ENCODE measurements at regions not wholly inside any gene's neighbourhood (a gene's known extent, or its start where the extent isn't known, plus 50 kb on each side); places are given as distances from the start of the nearest gene placed in this dataset.

DNA sequence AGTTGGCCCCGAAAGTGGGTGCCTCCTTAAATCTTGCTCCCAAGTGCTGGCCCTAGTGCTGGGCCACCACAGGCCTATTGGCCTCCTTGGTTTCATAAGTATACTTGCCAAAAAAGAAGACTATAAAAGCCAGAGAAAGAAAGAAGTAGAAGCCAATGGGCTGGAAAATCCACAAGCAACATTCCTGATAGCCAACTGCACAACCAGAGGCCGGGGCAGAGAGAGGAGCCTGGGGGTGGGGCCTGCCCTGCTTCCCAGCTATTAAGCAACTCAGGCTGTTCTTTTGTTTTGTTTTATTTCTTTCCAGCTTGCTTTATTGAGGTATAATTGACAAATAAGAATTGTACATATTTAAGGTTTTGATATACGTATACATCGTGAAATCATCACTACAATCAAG is 177.2 kb upstream of the NTF3 start:
- Histone ChIP-seq H3K4me2 (ENCODE audit: low read length) (no peak overlapping the region), H3K9me3 (ENCODE audit: low read length) (no peaks in the 10 kb centered on the region), H3K4me1 (ENCODE audit: insufficient read depth, low read length, poor library complexity, severe bottlenecking) (no peaks in the 10 kb centered on the region), H4K20me1 (ENCODE audit: insufficient read depth, low read length) (no peaks in the 10 kb centered on the region), H3K4me3 (ENCODE audit: low read depth, low read length, poor library complexity, severe bottlenecking) (no peak overlapping the region), H3K79me2 (ENCODE audit: insufficient read depth, low read depth, low read length) (no peaks in the 10 kb centered on the region), H2AFZ (ENCODE audit: low read length) (no peak overlapping the region), H3K36me3 (ENCODE audit: insufficient read depth, low read length) (no peaks in the 10 kb centered on the region), H3K9me2 (ENCODE audit: insufficient read depth, low read length) (no peaks in the 10 kb centered on the region), H3K27ac (ENCODE audit: low read depth, low read length, poor library complexity, severe bottlenecking) (no peak overlapping the region)
- BruUV-seq (replicated peaks): no TSS peak
- intact Hi-C loops (cut with micrococcal nuclease; ENCODE audit: unreplicated experiment): no loop called here
- ChIA-PET CTCF (ENCODE audit: unreplicated experiment) (no interaction called here), POLR2A (no interaction called here)
- TF ChIP-seq EZH2phosphoT487 (IDR thresholded peaks at IDR 0.05; ENCODE audit: borderline replicate concordance, low read depth, low read length) (no peak), CTCF (conservative IDR thresholded peaks at IDR 0.05; ENCODE audit: low read length) (no peak)
- DNase-seq (ENCODE audit: low spot score): no peak

- intact Hi-C loops (cut with micrococcal nuclease; ENCODE audit: unreplicated experiment): no loop called here
- Histone ChIP-seq H4K20me1 (ENCODE audit: insufficient read depth, low read length) (no peaks in the 10 kb centered on the region), H3K36me3 (ENCODE audit: insufficient read depth, low read length) (no peaks in the 10 kb centered on the region), H3K79me2 (ENCODE audit: insufficient read depth, low read depth, low read length) (no peaks in the 10 kb centered on the region), H3K9me3 (ENCODE audit: low read length) (no peaks in the 10 kb centered on the region), H2AFZ (ENCODE audit: low read length) (no peak overlapping the region), H3K27ac (ENCODE audit: low read depth, low read length, poor library complexity, severe bottlenecking) (no peak overlapping the region), H3K4me2 (ENCODE audit: low read length) (no peak overlapping the region), H3K4me1 (ENCODE audit: insufficient read depth, low read length, poor library complexity, severe bottlenecking) (no peaks in the 10 kb centered on the region), H3K9me2 (ENCODE audit: insufficient read depth, low read length) (no peaks in the 10 kb centered on the region), H3K4me3 (ENCODE audit: low read depth, low read length, poor library complexity, severe bottlenecking) (no peak overlapping the region)
- POLR2A ChIA-PET: no interaction called here
- BruUV-seq (replicated peaks): no TSS peak
- no peak for DNase-seq (ENCODE audit: low spot score)
- CTCF ChIA-PET (ENCODE audit: unreplicated experiment): no interaction called here
- no peak for TF ChIP-seq EZH2phosphoT487 (IDR thresholded peaks at IDR 0.05; ENCODE audit: borderline replicate concordance, low read depth, low read length)
- TF ChIP-seq CTCF (conservative IDR thresholded peaks at IDR 0.05; ENCODE audit: low read length): no peak
Measured at GRCh38 chr12:5257763-5258495, 174.0 kb upstream of the NTF3 start.

DNA sequence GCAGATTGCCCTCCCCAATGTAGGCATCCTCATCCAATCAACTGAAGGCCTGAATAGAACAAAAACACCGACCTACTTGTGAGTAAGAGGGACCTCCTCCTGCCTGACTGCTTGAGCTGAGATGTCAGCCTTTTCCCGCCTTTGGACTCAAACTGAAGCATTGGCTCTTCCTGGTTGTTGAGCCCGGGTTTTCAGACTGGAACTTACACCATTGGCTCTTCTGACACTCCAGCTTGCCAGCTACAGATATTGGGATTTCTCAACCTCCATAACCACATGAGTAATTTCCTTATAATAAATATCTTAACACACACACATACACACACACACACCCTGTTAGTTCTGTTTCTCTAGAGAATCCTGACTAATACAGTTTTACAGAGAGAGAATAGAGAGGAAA is 173.4 kb upstream of the NTF3 start:
- no peaks in the 10 kb centered on the region for H4K20me1 ChIP-seq (ENCODE audit: insufficient read depth, low read length)
- H3K36me3 ChIP-seq (ENCODE audit: insufficient read depth, low read length): no peaks in the 10 kb centered on the region
- no peaks in the 10 kb centered on the region for H3K9me2 ChIP-seq (ENCODE audit: insufficient read depth, low read length)
- H3K9me3 ChIP-seq (ENCODE audit: low read length): no peaks in the 10 kb centered on the region
- H2AFZ ChIP-seq (ENCODE audit: low read length): no peak overlapping the region
- no peaks in the 10 kb centered on the region for H3K79me2 ChIP-seq (ENCODE audit: insufficient read depth, low read depth, low read length)
- intact Hi-C loops (cut with micrococcal nuclease; ENCODE audit: unreplicated experiment): no loop called here
- H3K27ac ChIP-seq (ENCODE audit: low read depth, low read length, poor library complexity, severe bottlenecking): no peak overlapping the region
- TF ChIP-seq EZH2phosphoT487 (IDR thresholded peaks at IDR 0.05; ENCODE audit: borderline replicate concordance, low read depth, low read length) (no peak), CTCF (conservative IDR thresholded peaks at IDR 0.05; ENCODE audit: low read length) (no peak)
- DNase-seq (ENCODE audit: low spot score): no peak
- no peak overlapping the region for H3K4me3 ChIP-seq (ENCODE audit: low read depth, low read length, poor library complexity, severe bottlenecking)
- CTCF ChIA-PET (ENCODE audit: unreplicated experiment): no interaction called here
- no TSS peak for BruUV-seq (replicated peaks)
- H3K4me2 ChIP-seq (ENCODE audit: low read length): no peak overlapping the region
- POLR2A ChIA-PET: no interaction called here
- H3K4me1 ChIP-seq (ENCODE audit: insufficient read depth, low read length, poor library complexity, severe bottlenecking): no peaks in the 10 kb centered on the region

Measured in OCI-LY7 (cell line).